ENCODE measurements at regions not wholly inside any gene's neighbourhood (a gene's known extent, or its start where the extent isn't known, plus 50 kb on each side); places are given as distances from the start of the nearest gene placed in this dataset.

DNA sequence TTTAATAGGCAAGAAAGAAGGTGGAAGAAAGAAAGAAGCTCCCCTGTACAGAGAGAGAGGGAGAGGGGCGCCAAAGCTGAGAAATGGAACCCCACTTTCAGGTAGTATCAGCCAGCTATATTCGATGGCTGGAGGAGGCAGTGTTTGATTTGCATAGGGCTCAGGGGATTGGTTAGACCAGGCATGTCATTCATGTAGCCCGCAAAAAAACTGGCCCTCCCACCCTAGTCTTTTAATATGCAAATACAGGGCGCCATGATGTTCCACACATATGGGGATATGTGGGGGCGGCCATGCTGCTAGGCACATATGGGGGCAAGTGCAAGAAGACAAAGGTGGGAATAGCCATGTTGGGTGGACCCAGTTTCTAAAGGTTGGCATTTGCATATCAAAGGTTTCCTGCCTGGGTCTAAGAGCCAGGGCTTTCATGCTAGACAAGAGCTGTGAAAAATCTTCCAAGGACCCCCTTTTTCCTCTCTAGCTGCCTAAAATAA lies 174.4 kb upstream of the ADRA1B start:
- ATAC-seq (ENCODE audit: low read depth), result no peak
- no peak overlapping the region for H3K4me3 Mint-ChIP-seq
- peaks cover 1% of the 10 kb centered on the region for H3K9me3 Mint-ChIP-seq
- DNase-seq (ENCODE audit: low spot score in 2 of 2), result no peak
- no peaks in the 10 kb centered on the region for H3K4me1 Mint-ChIP-seq
- H3K36me3 Mint-ChIP-seq, result no peaks in the 10 kb centered on the region
- no peak overlapping the region for H3K27ac Mint-ChIP-seq
- H3K27me3 Mint-ChIP-seq, result peaks cover 4% of the 10 kb centered on the region

DNA sequence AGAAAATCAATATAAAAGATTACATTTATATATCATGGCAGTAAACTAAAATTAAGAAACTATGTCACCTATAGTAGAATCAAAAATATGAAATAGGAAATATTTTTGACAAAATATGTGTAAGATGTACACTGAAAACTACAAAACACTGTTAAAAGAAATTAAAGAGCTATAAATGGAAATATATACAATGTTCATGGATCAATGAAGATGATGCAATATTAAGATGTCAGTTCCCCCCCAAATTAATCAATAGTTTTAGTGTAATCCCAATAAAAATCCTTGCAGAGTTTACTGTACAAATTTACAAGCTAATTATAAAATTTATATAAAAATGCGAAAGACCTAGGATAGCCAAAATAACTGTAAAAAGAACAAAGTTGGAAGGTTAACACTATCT lies 173.0 kb upstream of the ADRA1B start:
- H3K4me3 Mint-ChIP-seq, result no peak overlapping the region
- no peaks in the 10 kb centered on the region for H3K36me3 Mint-ChIP-seq
- DNase-seq (ENCODE audit: low spot score in 2 of 2) (no peak), ATAC-seq (ENCODE audit: low read depth) (no peak)
- no peak overlapping the region for H3K27ac Mint-ChIP-seq
- no peaks in the 10 kb centered on the region for H3K27me3 Mint-ChIP-seq
- H3K4me1 Mint-ChIP-seq, result no peaks in the 10 kb centered on the region
- peaks cover 1% of the 10 kb centered on the region for H3K9me3 Mint-ChIP-seq

DNA sequence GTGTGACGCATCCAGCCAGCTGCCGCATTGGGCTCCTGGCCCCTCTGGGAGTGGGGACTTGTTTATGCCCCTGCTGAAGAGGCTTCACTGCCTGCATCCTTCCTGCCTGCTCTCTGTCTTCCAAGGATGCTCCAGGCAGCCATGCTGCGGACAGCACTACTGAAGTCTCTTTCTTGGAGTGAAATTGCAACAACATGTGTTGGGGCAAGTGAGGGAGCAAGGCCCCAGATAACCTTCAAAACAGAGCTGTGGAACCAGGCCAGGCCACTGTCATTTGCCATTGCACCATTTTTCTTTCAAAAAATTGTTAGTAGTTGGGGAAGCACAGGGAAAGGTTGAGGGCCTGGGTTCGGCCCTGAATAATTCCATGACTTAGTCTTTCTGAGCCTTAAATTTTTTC lies 169.6 kb upstream of the ADRA1B start:
- H3K9me3 Mint-ChIP-seq, result peaks cover 7% of the 10 kb centered on the region
- H3K4me3 Mint-ChIP-seq, result no peak overlapping the region
- H3K36me3 Mint-ChIP-seq, result peaks cover 2% of the 10 kb centered on the region
- H3K27me3 Mint-ChIP-seq, result no peaks in the 10 kb centered on the region
- no peak overlapping the region for H3K27ac Mint-ChIP-seq
- no peak for ATAC-seq (ENCODE audit: low read depth)
- peaks cover 6% of the 10 kb centered on the region for H3K4me1 Mint-ChIP-seq
- no peak for DNase-seq (ENCODE audit: low spot score in 2 of 2)

GRCh38 chr5:159749146-159749545 lies 167.1 kb upstream of the ADRA1B start:
- Mint-ChIP-seq H3K27ac (no peak overlapping the region), H3K9me3 (peaks cover 8% of the 10 kb centered on the region), H3K4me1 (peaks cover 6% of the 10 kb centered on the region), H3K27me3 (no peaks in the 10 kb centered on the region), H3K4me3 (no peak overlapping the region), H3K36me3 (peaks cover 4% of the 10 kb centered on the region)
- DNase-seq (ENCODE audit: low spot score in 2 of 2) (no peak), ATAC-seq (ENCODE audit: low read depth) (no peak)

DNA sequence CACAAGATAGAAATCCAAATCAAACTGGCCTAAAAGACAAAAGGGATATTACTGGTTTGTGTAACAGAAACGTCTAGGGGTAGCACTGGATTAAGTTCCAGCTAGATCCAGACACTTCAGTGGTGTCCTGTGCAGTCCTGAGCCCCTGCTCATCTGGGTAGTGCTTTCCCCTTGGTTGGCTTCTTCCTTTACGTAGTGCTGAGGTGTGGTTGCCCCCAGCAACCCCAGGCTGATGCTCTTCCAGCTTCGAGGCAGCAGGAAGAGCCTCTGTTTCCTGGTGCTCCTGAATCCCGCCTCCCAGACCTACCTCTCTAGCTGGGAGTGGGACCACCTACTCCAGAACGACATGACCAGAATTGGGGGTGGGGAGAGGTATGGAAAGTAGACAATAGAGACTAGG lies 166.1 kb upstream of the ADRA1B start:
- Mint-ChIP-seq H3K36me3 (peaks cover 5% of the 10 kb centered on the region), H3K9me3 (peaks cover 8% of the 10 kb centered on the region), H3K27me3 (peaks cover 2% of the 10 kb centered on the region), H3K27ac (no peak overlapping the region), H3K4me1 (peaks cover 6% of the 10 kb centered on the region), H3K4me3 (no peak overlapping the region)
- DNase-seq (ENCODE audit: low spot score in 2 of 2) (no peak), ATAC-seq (ENCODE audit: low read depth) (no peak)

- H3K4me1 Mint-ChIP-seq, result peaks cover 6% of the 10 kb centered on the region
- ATAC-seq (ENCODE audit: low read depth) (no peak), DNase-seq (ENCODE audit: low spot score in 2 of 2) (no peak)
- H3K36me3 Mint-ChIP-seq, result peaks cover 5% of the 10 kb centered on the region
- H3K27me3 Mint-ChIP-seq, result peaks cover 2% of the 10 kb centered on the region
- no peak overlapping the region for H3K27ac Mint-ChIP-seq
- peaks cover 8% of the 10 kb centered on the region for H3K9me3 Mint-ChIP-seq
- H3K4me3 Mint-ChIP-seq, result no peak overlapping the region
These were observed 164.8 kb upstream of the ADRA1B start for GRCh38 chr5:159751459-159751858.

GRCh38 chr5:159752622-159753275 lies 163.5 kb upstream of the ADRA1B start:
- no peak overlapping the region for H3K4me3 Mint-ChIP-seq

DNA sequence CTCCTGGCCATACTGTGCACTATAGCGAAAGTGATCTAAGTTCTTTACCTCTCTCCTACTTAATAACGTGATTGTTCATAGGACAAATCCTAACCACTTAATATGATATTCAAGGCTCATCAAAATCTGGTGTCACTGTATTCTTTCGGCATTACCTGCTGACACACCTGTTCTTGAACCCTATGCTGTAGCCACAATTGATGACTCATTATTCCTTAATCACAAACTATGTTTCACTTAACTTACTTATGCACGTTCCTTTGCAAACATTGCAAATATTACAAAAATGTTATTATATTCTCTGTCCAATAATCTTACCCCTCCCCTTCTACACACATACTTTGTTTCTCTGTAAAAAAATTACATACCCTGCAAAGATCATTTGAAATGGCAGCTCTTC lies 158.1 kb upstream of the ADRA1B start:
- DNase-seq (ENCODE audit: low spot score in 2 of 2) (no peak), ATAC-seq (ENCODE audit: low read depth) (no peak)
- peaks cover 2% of the 10 kb centered on the region for H3K27me3 Mint-ChIP-seq
- no peak overlapping the region for H3K4me3 Mint-ChIP-seq
- H3K9me3 Mint-ChIP-seq, result no peaks in the 10 kb centered on the region
- no peaks in the 10 kb centered on the region for H3K4me1 Mint-ChIP-seq
- peaks cover 2% of the 10 kb centered on the region for H3K36me3 Mint-ChIP-seq
- H3K27ac Mint-ChIP-seq, result no peak overlapping the region

More at GRCh38 chr5:159752622-159753275, 163.5 kb upstream of the ADRA1B start:
- Mint-ChIP-seq H3K36me3 (peaks cover 5% of the 10 kb centered on the region), H3K27me3 (peaks cover 2% of the 10 kb centered on the region), H3K9me3 (peaks cover 8% of the 10 kb centered on the region), H3K4me1 (peaks cover 6% of the 10 kb centered on the region), H3K27ac (no peak overlapping the region)
- DNase-seq (ENCODE audit: low spot score in 2 of 2) (no peak), ATAC-seq (ENCODE audit: low read depth) (no peak)

DNA sequence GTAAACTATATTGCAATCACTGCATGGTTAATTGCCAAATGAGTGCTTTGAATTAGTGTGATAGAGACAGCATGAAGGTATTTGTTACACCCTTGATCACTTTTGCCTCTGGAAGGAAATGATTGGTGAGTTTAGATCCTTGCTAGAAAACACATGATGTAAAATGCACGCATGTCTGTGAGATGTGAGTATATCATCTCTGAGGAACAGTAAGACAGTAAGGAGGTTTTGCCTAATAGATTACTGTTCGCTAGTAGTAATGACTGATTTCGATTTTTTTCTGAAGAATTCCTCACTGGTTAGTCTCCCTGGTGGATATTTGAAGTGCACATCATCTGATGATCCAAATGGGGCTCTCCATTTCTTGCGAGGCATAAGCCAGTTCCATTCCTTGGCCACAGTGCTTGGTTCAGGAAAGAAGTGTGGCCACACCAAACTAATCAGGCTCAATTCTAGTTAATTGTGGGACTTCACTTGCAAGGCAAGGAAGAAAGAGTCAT lies 156.4 kb upstream of the ADRA1B start:
- Mint-ChIP-seq H3K4me1 (peaks cover 2% of the 10 kb centered on the region), H3K9me3 (no peaks in the 10 kb centered on the region), H3K4me3 (no peak overlapping the region), H3K36me3 (no peaks in the 10 kb centered on the region), H3K27ac (no peak overlapping the region), H3K27me3 (no peaks in the 10 kb centered on the region)
- ATAC-seq (ENCODE audit: low read depth) (no peak), DNase-seq (ENCODE audit: low spot score in 2 of 2) (no peak)

GRCh38 chr5:159762921-159763320 lies 153.4 kb upstream of the ADRA1B start:
- Mint-ChIP-seq H3K4me3 (no peak overlapping the region), H3K36me3 (no peaks in the 10 kb centered on the region), H3K27ac (no peak overlapping the region), H3K9me3 (no peaks in the 10 kb centered on the region), H3K27me3 (no peaks in the 10 kb centered on the region), H3K4me1 (peaks cover 2% of the 10 kb centered on the region)
- no peak for ATAC-seq (ENCODE audit: low read depth)
- DNase-seq (ENCODE audit: low spot score in 2 of 2), result no peak

GRCh38 chr5:159763562-159763961 lies 152.7 kb upstream of the ADRA1B start:
- ATAC-seq (ENCODE audit: low read depth), result no peak
- H3K4me1 Mint-ChIP-seq, result peaks cover 2% of the 10 kb centered on the region

DNA sequence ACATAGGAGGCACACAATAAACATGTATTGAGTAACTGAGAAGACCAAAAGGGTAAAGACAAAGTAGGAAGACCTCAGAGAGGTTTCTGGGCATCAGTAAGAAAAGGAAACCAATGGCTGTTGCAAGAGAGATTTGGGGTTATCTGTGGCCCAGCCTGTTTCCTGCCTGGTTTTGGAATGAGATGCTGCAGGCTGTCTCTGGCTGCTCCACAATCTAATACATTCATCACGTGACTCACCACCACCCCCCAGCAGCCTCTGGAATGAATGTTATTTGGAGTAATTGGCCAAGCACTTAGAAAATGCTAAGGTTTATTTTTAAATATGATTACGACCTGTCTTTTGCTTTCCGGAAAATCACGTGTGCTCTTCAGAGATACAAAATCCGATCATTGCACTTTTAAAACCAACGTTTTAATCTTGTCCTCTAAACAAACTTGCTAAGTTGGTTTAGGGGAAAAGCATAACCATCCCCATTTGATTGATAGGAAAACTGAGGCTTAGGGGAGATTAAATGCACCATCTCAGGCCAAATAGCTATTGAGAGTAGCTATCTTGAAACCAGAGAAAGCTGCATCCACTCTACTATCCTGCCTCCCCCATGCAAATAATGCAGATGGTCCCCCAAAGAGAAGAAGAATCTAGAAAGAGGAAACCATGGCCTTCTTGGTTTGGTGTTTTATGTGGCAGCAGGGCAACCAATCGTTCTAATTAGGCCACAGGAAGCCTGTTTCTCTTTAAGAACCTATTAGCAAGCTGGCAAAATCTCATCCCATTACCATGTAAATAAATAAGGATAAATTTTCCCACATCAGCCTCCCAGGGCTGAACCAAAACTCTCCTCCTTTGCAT lies 151.8 kb upstream of the ADRA1B start:
- Mint-ChIP-seq H3K4me3 (no peak overlapping the region), H3K36me3 (no peaks in the 10 kb centered on the region), H3K27me3 (peaks cover 3% of the 10 kb centered on the region), H3K4me1 (peaks cover 2% of the 10 kb centered on the region), H3K9me3 (no peaks in the 10 kb centered on the region), H3K27ac (no peak overlapping the region)
- ATAC-seq (ENCODE audit: low read depth), result no peak
- no peak for DNase-seq (ENCODE audit: low spot score in 2 of 2)

More at GRCh38 chr5:159763562-159763961, 152.7 kb upstream of the ADRA1B start:
- H3K4me3 Mint-ChIP-seq, result no peak overlapping the region
- no peaks in the 10 kb centered on the region for H3K36me3 Mint-ChIP-seq
- H3K27me3 Mint-ChIP-seq, result no peaks in the 10 kb centered on the region
- DNase-seq (ENCODE audit: low spot score in 2 of 2), result no peak
- H3K27ac Mint-ChIP-seq, result no peak overlapping the region
- no peaks in the 10 kb centered on the region for H3K9me3 Mint-ChIP-seq

DNA sequence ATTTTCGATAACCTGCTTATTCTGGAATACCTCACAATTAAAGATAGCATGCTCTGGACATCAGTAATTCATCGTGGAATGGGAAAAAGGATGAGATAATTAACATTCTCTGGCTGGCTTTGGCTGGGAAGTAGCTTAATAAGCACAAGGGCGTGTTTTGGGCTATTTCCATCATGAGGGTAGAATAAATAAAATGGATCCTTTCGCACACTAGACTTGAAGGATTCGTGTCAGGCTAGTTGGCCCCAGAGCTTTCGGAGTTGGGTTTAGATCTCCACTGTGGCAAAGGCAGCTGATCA lies 151.2 kb upstream of the ADRA1B start:
- no peak overlapping the region for H3K4me3 Mint-ChIP-seq
- H3K27me3 Mint-ChIP-seq, result peaks cover 3% of the 10 kb centered on the region
- DNase-seq (ENCODE audit: low spot score in 2 of 2), result no peak
- no peaks in the 10 kb centered on the region for H3K9me3 Mint-ChIP-seq
- no peak overlapping the region for H3K27ac Mint-ChIP-seq
- peaks cover 2% of the 10 kb centered on the region for H3K4me1 Mint-ChIP-seq
- H3K36me3 Mint-ChIP-seq, result no peaks in the 10 kb centered on the region
- ATAC-seq (ENCODE audit: low read depth), result no peak

GRCh38 chr5:159765760-159766517 lies 150.3 kb upstream of the ADRA1B start:
- Mint-ChIP-seq H3K27me3 (peaks cover 3% of the 10 kb centered on the region), H3K4me3 (no peak overlapping the region), H3K36me3 (no peaks in the 10 kb centered on the region), H3K27ac (no peak overlapping the region), H3K4me1 (peaks cover 2% of the 10 kb centered on the region), H3K9me3 (no peaks in the 10 kb centered on the region)
- ATAC-seq (ENCODE audit: low read depth) (peak; percentile 39), DNase-seq (ENCODE audit: low spot score in 2 of 2) (no peak)

All from memory B cell (primary cell).